Mammary epithelial cell (primary cell): ENCODE measurements at regions not wholly inside any gene's neighbourhood (a gene's known extent, or its start where the extent isn't known, plus 50 kb on each side); places are given as distances from the start of the nearest gene placed in this dataset.

Source experiments
- CTCF ChIP-seq, 2 donors: IDR thresholded peaks in 1 of 2; conservative IDR thresholded peaks in 1 of 2; 2 replicates each; pipeline ENCODE4 v1.5.1; 2011 to 2012; ENCODE audit warnings: inconsistent platforms in 2 of 2, low read length in 2 of 2, mild to moderate bottlenecking in 2 of 2, control low read depth in 1 of 2, low read depth in 1 of 2; ENCODE audit not compliant: insufficient read depth in 1 of 2; ENCODE audit errors: extremely low read depth in 1 of 2
- EZH2 ChIP-seq: IDR thresholded peaks from 2 replicates; pipeline ENCODE4 v1.6.1; 2012; ENCODE audit warnings: low read length, inconsistent platforms, borderline replicate concordance

- TF ChIP-seq EZH2 (no peak), CTCF (conservative IDR thresholded peaks at IDR 0.05 in 1 of 2, IDR thresholded peaks at IDR 0.05 in 1 of 2; ENCODE audit: extremely low read depth in 1 of 2, insufficient read depth in 1 of 2, low read depth in 1 of 2, low read length in 2 of 2) (no peak)
Observed at GRCh38 chr20:56121850-56122249, 116.5 kb upstream of the CBLN4 start.
